ENCODE measurements at regions not wholly inside any gene's neighbourhood (a gene's known extent, or its start where the extent isn't known, plus 50 kb on each side); places are given as distances from the start of the nearest gene placed in this dataset.

DNA sequence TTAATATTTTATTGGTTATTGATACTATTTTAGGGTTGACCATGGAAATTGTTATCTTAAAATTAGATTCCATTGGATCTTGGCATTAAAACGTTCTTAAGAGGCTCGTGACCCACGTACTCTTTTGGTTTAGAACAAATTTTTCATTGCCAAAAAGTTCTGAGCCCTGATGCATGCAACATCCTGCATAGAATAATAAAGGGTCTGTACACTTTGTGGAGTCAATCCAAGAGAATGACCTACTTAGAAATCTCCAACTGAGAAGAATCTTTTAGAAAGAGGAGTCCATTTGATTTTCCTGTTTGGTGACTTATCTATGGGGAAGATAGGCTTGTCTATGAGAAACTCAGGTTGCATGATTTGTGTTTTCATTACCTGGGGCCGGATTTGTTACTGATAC, 404.2 kb upstream of the RGMA start:
- DNase-seq (ENCODE audit: low read depth in 1 of 2, low spot score in 1 of 2) = no peak

DNA sequence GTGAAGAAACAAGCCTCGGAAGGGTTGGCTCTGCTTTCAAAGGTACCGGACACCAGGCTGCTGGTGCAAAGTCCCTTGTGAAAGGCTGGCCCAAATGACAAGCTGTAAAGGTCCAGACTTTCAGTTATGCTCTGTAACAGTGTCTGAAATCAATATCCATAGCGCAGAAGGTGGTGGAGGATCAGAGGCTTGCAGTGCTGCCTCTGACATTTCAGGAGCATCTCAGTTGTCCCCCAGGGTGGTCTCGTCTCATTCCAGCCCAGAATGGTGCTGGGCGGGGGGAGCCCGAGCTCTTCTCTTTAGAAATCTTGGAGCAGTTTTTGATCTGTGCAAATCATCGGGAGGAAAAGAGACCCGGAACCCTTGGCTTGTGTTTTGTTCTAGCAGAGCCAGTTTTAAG, 402.3 kb upstream of the RGMA start:
- DNase-seq (ENCODE audit: low read depth in 1 of 2, low spot score in 1 of 2) = no peak

DNA sequence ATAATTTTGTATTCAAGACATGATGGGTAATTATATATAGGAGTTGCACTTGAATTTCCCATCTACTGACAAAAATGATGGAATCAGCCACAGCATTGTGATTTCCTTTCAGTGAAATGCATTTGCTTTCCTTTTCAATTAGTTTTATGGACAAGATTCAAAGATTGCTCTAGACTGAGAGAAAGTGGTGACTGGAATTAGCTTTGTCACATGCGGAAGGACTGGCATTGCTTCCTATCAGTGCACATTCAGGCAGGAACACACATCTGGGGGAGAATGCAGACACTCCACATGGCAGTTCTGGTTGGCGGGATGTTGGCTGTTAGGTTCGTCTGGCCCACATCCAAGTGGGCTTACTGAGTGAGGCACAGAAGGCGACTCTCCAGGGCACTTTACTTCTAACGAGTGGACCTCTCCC, 399.3 kb upstream of the RGMA start:
- DNase-seq (ENCODE audit: low read depth in 1 of 2, low spot score in 1 of 2) = no peak

DNA sequence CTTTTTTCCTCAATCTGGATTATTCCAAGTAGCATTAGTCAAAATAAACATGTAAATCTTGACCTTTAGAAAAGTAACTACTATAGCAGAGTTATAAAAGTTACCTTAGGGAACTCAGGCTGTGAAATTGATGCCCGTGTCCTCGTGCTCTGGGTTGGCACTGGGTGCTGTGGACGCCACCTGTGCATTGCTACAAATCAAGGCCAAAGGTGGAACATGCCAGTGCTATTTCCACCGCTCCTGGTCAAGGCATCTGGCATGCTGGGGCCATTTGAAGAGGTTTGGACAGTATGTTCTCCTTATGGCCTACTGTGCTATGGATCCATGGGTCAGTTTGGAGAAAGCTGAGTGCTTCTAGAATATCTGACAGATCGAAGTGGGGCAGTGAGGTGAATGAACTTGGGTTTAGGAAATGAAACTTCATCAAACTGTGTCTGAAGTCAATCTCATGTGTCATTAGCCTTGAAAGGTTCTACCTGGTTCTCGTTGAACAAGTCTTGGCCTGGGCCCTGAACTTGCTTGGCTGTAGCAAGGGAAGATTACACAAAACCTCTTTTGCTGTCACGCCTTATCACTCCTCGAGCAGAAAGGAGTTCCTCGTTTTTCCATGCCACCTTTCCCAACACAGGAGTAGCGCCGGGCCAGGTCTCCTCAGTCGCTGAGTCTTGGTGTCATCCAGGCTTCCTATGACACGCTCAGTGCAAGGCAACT, 397.6 kb upstream of the RGMA start:
- DNase-seq (ENCODE audit: low read depth in 1 of 2, low spot score in 1 of 2) = no peak

DNA sequence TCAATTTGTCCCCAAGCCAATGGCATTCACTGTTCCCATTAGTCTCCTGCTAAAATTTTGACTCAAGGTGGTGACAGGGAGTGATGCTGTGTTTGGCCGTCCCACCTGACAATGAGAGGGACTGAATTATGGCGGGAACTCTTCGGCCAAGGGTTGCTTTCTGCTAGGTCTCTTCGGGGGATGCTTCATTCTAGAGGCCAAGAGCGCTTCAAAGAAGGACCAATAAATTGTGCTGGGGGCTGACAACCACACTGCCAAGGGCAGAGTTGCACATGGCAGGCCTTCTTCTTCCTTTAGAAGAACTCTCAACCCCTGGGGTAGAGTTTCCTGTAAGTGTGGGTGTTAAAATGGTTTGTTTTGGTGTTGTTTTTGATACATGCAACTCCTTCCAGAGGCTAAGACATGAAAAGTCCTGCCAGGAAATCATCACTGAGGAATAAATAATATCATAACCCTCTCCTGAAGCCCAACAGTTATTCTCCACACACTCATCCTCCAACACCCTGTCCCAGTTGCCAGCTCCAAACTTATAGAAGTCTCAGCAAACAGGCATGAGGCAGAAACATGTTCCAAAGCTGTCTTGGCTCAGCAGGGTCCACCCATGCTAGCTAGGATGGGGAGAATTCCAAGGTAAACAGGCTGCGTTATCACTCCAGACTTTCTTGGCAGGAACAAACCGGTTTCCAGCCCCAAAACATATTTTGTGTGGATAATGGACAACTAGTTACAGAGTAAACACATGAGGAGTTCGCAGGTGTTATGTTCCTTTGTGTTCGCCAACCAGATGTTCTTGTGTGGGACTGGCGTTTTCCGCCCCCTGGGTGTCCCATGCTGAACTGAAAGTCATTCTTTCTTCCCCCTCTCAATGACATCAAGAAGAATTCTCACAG, 396.7 kb upstream of the RGMA start:
- DNase-seq (ENCODE audit: low read depth in 1 of 2, low spot score in 1 of 2) = no peak

DNA sequence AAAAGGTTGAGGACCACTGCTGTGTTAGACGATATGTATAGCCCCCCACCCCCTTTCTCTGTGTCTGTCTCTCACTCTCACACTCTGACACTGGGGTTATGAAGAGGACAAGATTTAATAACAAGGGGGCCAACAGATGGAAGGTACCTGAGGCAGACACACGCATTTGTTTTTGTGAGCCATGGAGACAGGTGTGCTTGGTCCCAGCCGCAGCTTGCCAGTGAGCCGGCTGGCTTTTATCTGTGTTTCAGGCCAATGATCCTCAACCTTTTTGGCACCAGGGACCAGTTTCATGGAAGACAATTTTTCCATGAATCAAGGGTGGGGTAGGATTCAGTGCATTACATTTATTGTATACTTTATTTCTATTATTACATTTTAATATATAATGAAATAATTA, 394.9 kb upstream of the RGMA start:
- DNase-seq (ENCODE audit: low read depth in 1 of 2, low spot score in 1 of 2) = no peak

DNA sequence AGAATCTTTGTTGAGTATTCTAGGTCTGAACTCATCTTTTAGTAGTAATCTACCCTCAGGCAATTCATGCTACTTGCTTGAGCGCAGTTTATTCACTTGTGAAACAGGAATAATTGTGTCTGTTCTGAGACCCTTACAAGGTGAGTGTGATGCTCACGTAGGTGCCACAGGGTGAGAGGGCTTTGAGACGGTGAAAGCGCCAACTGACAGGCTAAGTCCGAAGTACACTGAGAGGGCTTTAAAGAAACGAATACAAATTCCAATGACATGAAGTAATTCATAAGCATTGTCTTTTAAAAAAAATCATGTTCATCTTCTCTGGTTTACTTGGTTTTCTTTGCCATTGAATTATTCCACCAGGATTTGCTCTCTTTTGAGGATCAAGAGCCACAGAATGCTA, 393.7 kb upstream of the RGMA start:
- no peak for DNase-seq (ENCODE audit: low read depth in 1 of 2, low spot score in 1 of 2)

DNA sequence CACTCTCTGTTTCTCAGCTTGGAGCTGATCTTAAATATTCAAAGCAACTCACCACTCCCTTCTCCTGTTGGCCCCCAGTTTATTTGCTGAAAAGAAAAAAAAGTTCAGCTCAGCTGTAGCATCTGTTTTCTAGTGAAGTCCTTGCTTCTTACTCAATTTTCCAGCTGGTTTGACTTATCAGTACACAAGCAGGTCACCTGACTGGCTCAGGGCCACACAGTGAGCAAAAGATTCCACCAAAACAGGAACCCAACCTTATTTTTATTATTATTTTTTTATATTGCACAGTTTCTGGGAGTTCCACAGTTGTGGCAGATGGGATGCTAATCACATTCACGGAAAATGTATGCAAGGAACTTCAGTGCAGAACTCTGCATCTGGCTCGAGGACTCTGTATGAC, 390.7 kb upstream of the RGMA start:
- DNase-seq (ENCODE audit: low read depth in 1 of 2, low spot score in 1 of 2) = no peak

DNA sequence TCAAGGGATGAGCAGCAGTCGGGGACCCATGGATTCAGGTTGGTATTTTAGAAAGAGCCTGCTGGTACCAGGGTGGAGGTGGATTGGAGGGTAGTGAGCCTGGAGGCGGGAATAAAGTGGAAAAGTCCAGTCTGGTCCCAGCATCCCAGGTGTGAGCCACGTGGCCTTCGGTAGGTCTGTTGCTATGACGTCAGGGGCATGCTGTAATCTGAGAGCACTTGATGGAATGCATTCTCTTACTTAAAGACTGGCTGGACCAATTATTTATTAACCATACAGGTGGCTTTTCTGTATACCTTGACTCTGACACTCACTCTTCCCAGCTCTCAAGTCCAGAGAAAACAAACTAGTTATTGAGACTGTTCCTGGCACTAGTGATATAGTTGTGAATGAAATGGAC, 389.9 kb upstream of the RGMA start:
- no peak for DNase-seq (ENCODE audit: low read depth in 1 of 2, low spot score in 1 of 2)

DNA sequence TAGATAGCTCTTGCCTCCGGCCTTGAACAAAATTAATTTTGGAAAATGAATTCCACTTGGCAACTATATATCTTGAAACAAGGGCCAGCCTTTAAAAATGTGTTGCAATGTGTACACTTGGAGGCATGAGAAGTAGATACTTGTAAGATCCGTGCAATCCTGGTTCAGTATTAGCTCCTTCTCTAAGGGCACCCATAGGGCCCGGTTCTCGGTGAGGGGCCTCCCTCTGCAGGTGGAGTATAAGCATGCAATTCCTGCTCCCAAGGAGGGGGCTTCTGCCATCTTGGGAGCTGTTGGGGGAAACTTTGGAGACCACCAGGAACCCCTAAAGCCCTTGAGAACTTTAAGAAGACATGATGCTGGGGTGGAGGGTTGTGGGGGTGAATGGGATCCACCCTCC, 388.7 kb upstream of the RGMA start:
- no peak for DNase-seq (ENCODE audit: low read depth in 1 of 2, low spot score in 1 of 2)

DNA sequence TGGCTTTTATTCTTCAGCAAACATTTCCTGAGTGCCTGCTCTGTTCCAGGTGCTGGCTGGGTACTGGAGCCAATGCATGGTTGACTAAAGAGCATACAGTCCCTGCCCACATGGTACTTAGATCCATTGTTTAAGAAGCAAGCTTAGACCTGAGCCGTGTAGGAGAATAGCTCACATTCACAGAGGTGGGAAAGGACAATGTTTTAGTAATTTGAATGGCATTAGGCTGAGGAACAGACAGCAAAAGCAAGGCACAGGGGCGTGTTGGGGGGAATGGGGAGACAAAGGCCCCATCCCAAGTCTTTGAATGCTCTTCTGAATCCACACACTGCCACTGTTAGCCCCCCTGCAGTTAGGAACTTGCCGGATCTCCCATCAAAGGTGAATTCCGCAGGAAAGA, 388.2 kb upstream of the RGMA start:
- no peak for DNase-seq (ENCODE audit: low read depth in 1 of 2, low spot score in 1 of 2)

DNA sequence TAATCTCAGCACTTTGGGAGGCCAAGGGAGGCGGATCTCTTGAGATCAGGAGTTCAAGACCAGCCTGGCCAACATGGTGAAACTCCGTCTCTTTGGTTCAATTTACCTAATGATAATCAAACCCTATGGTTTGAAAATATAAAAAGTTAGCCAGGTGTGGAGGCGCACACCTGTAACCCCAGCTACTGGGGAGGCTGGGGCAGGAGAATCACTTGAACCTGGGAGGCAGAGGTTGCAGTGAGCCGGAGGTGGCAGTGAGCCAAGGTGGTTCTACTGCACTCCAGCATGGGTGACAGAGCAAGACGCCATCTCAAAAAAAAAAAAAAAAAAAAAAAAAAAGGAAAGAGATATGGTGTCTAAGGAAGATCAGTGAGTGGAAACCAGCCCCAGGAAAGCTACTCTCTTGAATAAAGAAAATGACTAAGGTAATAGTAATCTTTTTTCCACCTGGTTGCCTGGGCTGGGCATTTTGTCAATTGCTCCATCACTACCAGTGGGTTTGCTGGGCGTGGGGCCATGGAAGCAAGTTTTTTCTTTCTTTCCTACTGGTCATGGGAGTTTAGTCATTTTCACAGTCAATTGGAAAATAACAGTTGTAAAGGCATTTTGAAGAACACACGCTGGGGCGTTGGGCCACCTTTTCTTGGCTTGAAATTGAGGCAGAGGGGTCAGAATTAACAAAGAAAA, 387.6 kb upstream of the RGMA start:
- no peak for DNase-seq (ENCODE audit: low read depth in 1 of 2, low spot score in 1 of 2)

DNA sequence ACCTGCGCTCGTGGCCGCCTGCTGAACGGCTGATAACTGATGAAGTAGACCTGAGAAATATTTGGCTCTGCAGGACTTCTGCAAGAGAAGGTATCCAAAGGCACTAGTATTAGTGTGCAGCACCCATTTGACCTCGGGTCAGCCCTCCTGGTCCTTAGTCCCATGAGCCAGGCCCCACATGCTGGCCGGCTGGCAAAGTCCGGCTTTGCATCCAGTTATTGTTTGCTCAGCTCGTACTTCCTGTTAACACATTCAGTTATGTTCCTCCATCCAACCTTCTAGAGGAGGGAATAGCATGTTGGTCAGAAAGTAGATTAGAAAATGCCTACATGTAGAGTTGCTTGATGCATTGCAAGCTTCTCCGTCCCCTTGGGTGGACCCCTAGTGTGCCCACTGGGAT, 385.7 kb upstream of the RGMA start:
- no peak for DNase-seq (ENCODE audit: low read depth in 1 of 2, low spot score in 1 of 2)

DNA sequence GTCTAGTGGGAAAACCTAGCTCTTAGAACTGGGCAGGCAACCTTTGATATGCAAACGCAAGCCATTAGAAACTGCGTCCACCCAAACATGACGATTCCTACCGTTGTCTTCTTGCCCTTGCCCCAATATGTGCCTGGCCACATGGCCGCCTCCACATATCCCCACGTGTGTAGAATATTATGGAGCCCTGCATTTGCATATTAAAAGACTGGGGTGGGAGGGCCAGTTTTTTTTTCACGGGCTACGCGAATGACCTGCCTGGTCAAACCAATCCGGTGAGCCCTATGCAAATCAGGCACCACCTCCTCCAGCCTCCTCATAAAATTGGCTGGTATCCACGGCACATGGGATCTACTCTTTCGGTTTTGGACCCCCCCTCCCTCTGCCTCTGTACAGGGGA, 381.0 kb upstream of the RGMA start:
- no peak for DNase-seq (ENCODE audit: low read depth in 1 of 2, low spot score in 1 of 2)

DNA sequence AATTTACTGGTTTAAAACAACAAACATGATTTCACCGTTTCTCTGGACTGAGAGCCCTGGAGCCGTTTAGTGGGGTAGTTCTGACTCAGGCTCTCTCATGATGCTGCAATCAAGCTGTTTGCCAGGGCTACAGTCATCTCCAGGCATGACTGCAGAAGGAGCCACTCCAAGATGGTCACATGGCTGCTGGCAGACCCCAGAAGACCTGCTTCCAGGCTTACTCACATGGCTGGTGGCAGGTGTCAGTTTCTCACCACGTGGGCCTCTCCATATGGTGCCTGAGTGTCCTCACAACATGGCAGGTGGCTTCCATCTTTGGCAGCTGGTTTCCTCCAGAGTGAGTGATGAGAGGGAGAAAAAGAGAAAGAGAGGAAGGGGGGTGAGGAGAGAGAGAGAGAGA, 378.3 kb upstream of the RGMA start:
- no peak for DNase-seq (ENCODE audit: low read depth in 1 of 2, low spot score in 1 of 2)

DNA sequence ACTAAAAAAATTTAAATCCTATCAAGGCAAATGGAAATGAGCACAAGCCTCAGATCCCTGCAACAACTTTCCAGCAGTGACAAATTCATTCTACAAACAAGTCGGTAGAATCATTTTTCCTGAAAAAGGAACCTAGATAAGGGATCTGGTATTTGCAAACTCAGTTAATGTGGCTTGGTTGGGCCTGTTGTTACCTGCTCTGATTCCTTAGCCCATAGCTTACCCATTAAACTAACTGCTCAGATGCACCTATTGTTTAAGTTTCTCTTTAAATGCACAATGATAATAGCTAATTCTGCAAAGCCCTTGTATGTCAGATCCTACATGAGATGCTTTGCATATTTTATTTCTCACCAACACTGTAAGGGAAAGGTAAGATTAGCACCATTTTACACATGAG, 377.4 kb upstream of the RGMA start:
- DNase-seq (ENCODE audit: low read depth in 1 of 2, low spot score in 1 of 2) = no peak

DNA sequence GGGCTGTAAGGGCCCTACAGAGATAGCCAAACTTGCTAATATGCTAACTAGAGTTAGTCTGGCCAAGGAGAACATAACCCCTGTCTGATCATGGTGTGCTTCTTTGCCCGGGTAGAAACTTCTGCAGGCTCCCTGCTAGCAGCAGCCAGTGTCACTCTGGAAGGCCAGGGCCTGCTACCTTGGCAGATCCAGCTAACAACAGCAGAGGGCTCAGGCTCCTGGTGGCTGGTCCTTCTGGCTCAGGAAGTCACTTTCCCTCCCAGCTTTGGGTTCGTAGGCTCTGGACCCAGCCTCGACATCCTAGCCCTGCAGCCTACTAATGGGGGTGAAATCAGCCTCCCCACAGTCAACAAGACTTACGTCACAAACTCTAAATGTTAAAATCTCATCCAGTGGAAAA, 373.7 kb upstream of the RGMA start:
- DNase-seq (ENCODE audit: low read depth in 1 of 2, low spot score in 1 of 2) = no peak

DNA sequence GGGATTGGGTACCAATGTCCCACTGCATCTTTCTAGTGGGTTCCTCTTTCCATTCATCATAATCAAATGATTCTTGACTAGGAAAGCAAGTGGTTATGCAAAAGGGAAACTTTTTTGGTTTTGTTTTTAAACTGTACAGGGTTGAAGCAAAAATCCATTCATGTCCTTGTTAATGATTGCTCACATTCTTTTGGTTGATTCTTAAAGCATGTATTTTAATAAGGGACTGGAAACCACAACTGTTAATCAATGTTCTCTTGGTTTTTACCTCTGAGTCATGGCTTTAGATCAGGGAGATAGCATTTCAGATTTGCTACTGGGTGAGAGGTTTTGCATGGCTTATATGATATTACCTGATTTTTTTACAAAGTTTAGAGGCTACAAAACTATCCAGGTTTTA, 371.7 kb upstream of the RGMA start:
- no peak for DNase-seq (ENCODE audit: low read depth in 1 of 2, low spot score in 1 of 2)

DNA sequence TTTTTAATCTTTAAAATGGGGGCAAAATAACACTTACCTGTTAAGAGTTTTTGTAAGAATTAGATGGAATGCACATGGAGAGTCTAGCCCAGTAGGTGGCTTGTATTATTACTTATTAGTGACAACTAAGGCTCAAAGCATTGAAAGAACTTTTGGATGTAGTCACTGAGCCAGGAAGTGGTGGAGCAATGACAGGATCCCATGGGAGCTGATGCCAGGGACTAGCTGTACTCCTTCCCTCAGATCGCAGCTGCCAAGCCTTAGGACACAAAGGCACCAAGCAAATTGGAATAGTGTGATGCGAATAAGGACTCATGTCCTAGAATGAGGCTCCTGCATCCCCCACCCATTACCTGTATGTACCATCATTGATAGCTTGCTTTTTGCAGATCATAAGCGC, 370.4 kb upstream of the RGMA start:
- DNase-seq (ENCODE audit: low read depth in 1 of 2, low spot score in 1 of 2) = no peak

DNA sequence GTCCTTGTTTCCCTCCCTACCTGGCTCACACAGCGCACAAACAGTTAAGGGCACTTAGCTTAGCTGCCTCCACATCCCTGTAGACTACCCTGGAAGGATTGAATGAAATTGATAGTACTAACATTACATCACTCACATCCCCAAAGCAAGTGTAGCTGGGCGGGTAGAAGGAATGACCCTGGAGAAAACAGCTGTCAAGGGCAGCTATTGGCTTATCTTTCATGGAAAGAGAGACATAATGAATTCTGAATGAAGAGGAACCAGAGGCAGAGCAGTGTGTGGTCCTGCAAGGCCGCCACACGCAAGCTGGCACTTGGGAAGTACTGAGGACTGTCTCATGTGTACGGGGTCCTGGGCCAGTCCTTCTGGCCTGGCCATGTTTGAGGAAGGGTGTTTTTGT, 369.6 kb upstream of the RGMA start:
- no peak for DNase-seq (ENCODE audit: low read depth in 1 of 2, low spot score in 1 of 2)

DNA sequence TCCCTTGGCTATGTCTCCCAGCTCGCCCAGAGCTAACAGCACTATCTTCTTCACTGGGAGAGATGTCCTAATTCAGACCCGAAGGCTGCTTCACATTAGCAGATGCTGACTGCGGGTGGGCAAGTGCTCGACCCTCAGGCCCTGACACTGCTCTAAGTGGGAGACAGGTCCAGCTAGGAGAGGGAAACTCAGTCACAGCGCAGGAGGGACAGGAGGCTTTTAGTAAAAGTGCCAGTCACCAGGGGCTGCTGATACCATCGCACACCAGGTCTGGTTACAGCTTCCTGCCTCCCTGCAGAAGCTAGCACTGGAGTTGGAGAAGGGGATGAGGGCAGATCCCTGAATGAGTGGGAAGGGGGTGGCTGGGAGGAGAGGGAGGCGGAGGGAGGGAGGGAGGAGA, 365.8 kb upstream of the RGMA start:
- DNase-seq (ENCODE audit: low read depth in 1 of 2, low spot score in 1 of 2) = no peak

DNA sequence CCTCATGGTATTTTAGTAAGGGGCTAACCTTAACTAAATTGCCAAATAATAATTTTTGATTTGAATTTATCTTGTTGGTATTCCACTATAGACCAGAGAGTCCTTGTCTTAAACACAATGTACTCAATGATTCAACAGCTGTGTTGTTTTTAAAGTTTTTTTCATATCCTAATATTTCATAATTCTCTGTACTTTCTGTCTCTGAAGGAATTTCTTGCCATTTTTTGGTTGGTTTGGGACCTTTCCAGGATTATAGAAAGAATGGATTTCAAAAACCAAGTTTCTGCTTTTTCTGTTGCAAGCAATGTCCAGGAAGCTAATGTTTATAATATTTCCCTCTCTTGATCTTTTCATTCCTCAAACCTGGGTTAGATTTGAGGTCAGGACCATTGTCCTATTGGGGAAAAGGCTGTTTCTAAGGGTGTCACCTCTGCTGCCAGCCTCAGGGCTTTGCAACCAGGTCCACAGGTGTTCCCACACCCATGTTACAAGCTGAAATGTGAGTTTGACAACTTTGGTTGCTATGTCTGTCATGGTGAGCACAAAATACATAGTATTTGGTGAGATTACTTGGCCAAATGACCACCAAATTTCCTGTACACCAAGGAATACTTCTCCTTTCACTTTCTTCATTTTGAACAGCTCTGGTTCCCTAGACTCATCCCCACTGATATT, 363.7 kb upstream of the RGMA start:
- no peak for DNase-seq (ENCODE audit: low read depth in 1 of 2, low spot score in 1 of 2)

Measured in stimulated activated CD4-positive, alpha-beta T cell treated with anti-CD3 and anti-CD28 coated beads, Interleukin-15, amount 100 ng/mL, for 1 hour (primary cell).